ENCODE measurements at regions not wholly inside any gene's neighbourhood (a gene's known extent, or its start where the extent isn't known, plus 50 kb on each side); places are given as distances from the start of the nearest gene placed in this dataset.
"Not testable (repeated sequence)": the region's sequence is repeated elsewhere in the genome, so short reads cannot be mapped to it uniquely, and the experiment has no call there.

GRCh38 chr21:9001890-9002663, 1519.3 kb upstream of the TPTE start:
- CTCF ChIA-PET (ENCODE audit: low intra/inter-chr PET ratio); H3K4me2 ChIP-seq (ENCODE audit: insufficient read depth, low read length); H3K27ac ChIP-seq (ENCODE audit: extremely low read depth, low read depth, low read length); H3K4me1 ChIP-seq (replicated peaks in 1 of 2; ENCODE audit: control insufficient read depth in 2 of 2, insufficient read depth in 2 of 2, low read length in 2 of 2); H3K4me3 ChIP-seq; H3K36me3 ChIP-seq (ENCODE audit: control insufficient read depth, insufficient read depth, low read length); POLR2A ChIA-PET; DNase-seq (ENCODE audit: extremely low read depth in 1 of 4, low spot score in 3 of 4); H2AFZ ChIP-seq (ENCODE audit: low read depth, low read length); H3K79me2 ChIP-seq (ENCODE audit: control insufficient read depth, insufficient read depth, low read length); H3K27me3 ChIP-seq (ENCODE audit: control insufficient read depth in 2 of 2, insufficient read depth in 2 of 2, low read length in 2 of 2); BruUV-seq (replicated peaks); ATAC-seq; FAIRE-seq; H4K20me1 ChIP-seq (replicated peaks; ENCODE audit: control insufficient read depth, insufficient read depth, low read length); intact Hi-C loops (cut with micrococcal nuclease); H3K9me3 ChIP-seq (replicated peaks; ENCODE audit: control insufficient read depth, insufficient read depth, low read depth, low read length); H3K9me1 ChIP-seq (ENCODE audit: control insufficient read depth, insufficient read depth, low read length); H3K9ac ChIP-seq (ENCODE audit: insufficient read depth in 1 of 2, low read depth in 2 of 2, low read length in 2 of 2): not testable (repeated sequence)
- in situ Hi-C loops (cut with MboI): loop anchor here (25.0 kb wide), 1 partner anchor 1160 kb away; no protein-coding TSS in a partner anchor
- 4% methylated on average over 5 of the region's 5 CpGs for WGBS (ENCODE audit: insufficient coverage, low coverage, missing lambda C conversion rate)
- TF ChIP-seq SFPQ (IDR thresholded peaks at IDR 0.05; ENCODE audit: low read depth, low read length): peak; percentile 77

GRCh38 chr21:9003909-9004814, 1517.2 kb upstream of the TPTE start:
- WGBS (ENCODE audit: insufficient coverage, low coverage, missing lambda C conversion rate): 4% methylated on average over 7 of the region's 7 CpGs
- intact Hi-C loops (cut with micrococcal nuclease); BruUV-seq (replicated peaks); H3K27me3 ChIP-seq (ENCODE audit: control insufficient read depth in 2 of 2, insufficient read depth in 2 of 2, low read length in 2 of 2); H3K27ac ChIP-seq (ENCODE audit: extremely low read depth, low read depth, low read length); H3K36me3 ChIP-seq (ENCODE audit: control insufficient read depth, insufficient read depth, low read length); H3K79me2 ChIP-seq (ENCODE audit: control insufficient read depth, insufficient read depth, low read length); DNase-seq (ENCODE audit: extremely low read depth in 1 of 4, low spot score in 3 of 4); H4K20me1 ChIP-seq (replicated peaks; ENCODE audit: control insufficient read depth, insufficient read depth, low read length); ATAC-seq; H3K9ac ChIP-seq (ENCODE audit: insufficient read depth in 1 of 2, low read depth in 2 of 2, low read length in 2 of 2); H3K9me3 ChIP-seq (replicated peaks; ENCODE audit: control insufficient read depth, insufficient read depth, low read depth, low read length); CTCF ChIA-PET (ENCODE audit: low intra/inter-chr PET ratio); H3K4me1 ChIP-seq (replicated peaks in 1 of 2; ENCODE audit: control insufficient read depth in 2 of 2, insufficient read depth in 2 of 2, low read length in 2 of 2); POLR2A ChIA-PET; FAIRE-seq; H2AFZ ChIP-seq (ENCODE audit: low read depth, low read length); H3K4me2 ChIP-seq (ENCODE audit: insufficient read depth, low read length); H3K4me3 ChIP-seq; H3K9me1 ChIP-seq (ENCODE audit: control insufficient read depth, insufficient read depth, low read length): not testable (repeated sequence)
- in situ Hi-C loops (cut with MboI): loop anchor here (25.0 kb wide), 1 partner anchor 1158 kb away; no protein-coding TSS in a partner anchor
